ENCODE measurements at regions not wholly inside any gene's neighbourhood (a gene's known extent, or its start where the extent isn't known, plus 50 kb on each side); places are given as distances from the start of the nearest gene placed in this dataset.

DNA sequence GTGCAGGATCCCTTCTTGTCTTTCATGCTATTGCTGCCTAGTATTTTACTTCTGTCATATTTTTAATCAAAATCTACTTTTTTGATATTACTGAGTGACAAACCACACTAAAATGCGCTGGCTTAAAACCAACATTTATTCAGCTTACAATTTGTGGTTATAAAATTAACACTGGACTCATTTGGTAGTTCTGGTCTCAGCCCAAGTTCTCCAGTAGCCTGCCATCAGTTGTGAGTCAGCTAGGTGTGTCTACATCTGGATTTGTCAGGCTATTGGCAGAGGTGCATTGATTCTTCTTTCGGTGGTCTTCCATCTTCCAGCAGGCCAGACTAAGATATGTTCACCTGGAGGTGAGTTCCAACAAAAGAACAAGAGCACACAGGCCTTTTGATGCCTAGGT lies 765.1 kb upstream of the FBXO33 start (continued):
- TF ChIP-seq, protein P1, sequence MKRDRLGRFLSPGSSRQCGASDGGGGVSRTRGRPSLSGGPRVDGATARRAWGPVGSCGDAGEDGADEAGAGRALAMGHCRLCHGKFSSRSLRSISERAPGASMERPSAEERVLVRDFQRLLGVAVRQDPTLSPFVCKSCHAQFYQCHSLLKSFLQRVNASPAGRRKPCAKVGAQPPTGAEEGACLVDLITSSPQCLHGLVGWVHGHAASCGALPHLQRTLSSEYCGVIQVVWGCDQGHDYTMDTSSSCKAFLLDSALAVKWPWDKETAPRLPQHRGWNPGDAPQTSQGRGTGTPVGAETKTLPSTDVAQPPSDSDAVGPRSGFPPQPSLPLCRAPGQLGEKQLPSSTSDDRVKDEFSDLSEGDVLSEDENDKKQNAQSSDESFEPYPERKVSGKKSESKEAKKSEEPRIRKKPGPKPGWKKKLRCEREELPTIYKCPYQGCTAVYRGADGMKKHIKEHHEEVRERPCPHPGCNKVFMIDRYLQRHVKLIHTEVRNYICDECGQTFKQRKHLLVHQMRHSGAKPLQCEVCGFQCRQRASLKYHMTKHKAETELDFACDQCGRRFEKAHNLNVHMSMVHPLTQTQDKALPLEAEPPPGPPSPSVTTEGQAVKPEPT (CRISPR knock-in tag; IDR thresholded peaks at IDR 0.05; ENCODE audit: low read depth) = no peak
- TF ChIP-seq ZNF660 (CRISPR knock-in tag; IDR thresholded peaks at IDR 0.05; ENCODE audit: borderline replicate concordance, low read depth) (no peak), JUN (CRISPR knock-in tag; IDR thresholded peaks at IDR 0.05) (no peak), MIXL1 (CRISPR knock-in tag; IDR thresholded peaks at IDR 0.05) (no peak), MXI1 (IDR thresholded peaks at IDR 0.05; ENCODE audit: borderline replicate concordance, low read depth, low read length) (no peak), AGO1 (IDR thresholded peaks at IDR 0.05; ENCODE audit: low read depth, low read length, poor library complexity, severe bottlenecking) (no peak), POLR2A (IDR thresholded peaks at IDR 0.05; ENCODE audit: insufficient read depth in 1 of 2, low read depth in 2 of 2, low read length in 2 of 2) (no peak)
- TF ChIP-seq, protein P2, sequence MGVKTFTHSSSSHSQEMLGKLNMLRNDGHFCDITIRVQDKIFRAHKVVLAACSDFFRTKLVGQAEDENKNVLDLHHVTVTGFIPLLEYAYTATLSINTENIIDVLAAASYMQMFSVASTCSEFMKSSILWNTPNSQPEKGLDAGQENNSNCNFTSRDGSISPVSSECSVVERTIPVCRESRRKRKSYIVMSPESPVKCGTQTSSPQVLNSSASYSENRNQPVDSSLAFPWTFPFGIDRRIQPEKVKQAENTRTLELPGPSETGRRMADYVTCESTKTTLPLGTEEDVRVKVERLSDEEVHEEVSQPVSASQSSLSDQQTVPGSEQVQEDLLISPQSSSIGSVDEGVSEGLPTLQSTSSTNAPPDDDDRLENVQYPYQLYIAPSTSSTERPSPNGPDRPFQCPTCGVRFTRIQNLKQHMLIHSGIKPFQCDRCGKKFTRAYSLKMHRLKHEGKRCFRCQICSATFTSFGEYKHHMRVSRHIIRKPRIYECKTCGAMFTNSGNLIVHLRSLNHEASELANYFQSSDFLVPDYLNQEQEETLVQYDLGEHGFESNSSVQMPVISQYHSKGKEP (CRISPR knock-in tag; IDR thresholded peaks at IDR 0.05) = no peak

DNA sequence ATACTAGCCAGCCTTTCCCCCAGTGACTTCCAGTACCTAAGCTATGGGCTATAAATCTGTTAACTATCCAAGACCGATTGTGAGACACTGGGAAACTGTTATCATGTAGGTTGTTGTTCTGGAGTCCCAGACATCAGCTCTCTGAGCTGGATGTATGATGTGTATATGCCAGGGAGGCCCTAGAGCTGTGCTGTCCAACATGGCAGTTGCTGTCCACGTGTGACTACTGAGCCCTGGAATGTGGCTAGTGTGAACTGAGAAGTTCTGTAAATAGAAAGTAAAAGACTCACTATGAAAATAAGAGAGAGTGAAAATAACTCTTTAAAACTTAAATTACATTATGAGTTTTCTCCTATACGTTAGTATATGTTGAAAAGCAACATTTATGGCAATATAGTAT lies 755.8 kb upstream of the FBXO33 start:
- intact Hi-C loops (cut with micrococcal nuclease; ENCODE audit: unreplicated experiment) (no loop called here), in situ Hi-C loops (cut with HindIII; ENCODE audit: extremely low pct_ligation_motif_present, low pct_unique_long_range_greater_than_20kb) (no loop called here)
- TF ChIP-seq ARNT2 (CRISPR knock-in tag; IDR thresholded peaks at IDR 0.05; ENCODE audit: low read depth) = no peak
- TF ChIP-seq TBX2 (CRISPR knock-in tag; IDR thresholded peaks at IDR 0.05; ENCODE audit: borderline replicate concordance) = no peak
- no peak for TF ChIP-seq IKZF4 (CRISPR knock-in tag; IDR thresholded peaks at IDR 0.05; ENCODE audit: borderline replicate concordance, low read depth, not compliant biosample characterization)
- DNase-seq (ENCODE audit: low spot score) (no peak), ATAC-seq (no peak), FAIRE-seq (no peak)
- Histone ChIP-seq H2AFZ (ENCODE audit: low read length) (no peak overlapping the region), H3K27me3 (ENCODE audit: control insufficient read depth in 1 of 2, insufficient read depth in 2 of 2, low read length in 2 of 2) (no peaks in the 10 kb centered on the region), H3K4me2 (ENCODE audit: low read depth, low read length) (no peak overlapping the region), H3K4me1 (ENCODE audit: insufficient read depth, low read length) (no peaks in the 10 kb centered on the region), H3K9ac (ENCODE audit: insufficient read depth, low read depth, low read length) (no peak overlapping the region), H3K79me2 (ENCODE audit: insufficient read depth, low read length) (no peaks in the 10 kb centered on the region), H3K36me3 (replicated peaks in 1 of 2; ENCODE audit: control insufficient read depth in 1 of 2, insufficient read depth in 2 of 2, low read length in 2 of 2) (no peaks in the 10 kb centered on the region), H3K27ac (ENCODE audit: extremely low read length, insufficient read depth, low read length) (no peak overlapping the region), H4K20me1 (ENCODE audit: insufficient read depth, low read length) (no peaks in the 10 kb centered on the region), H3K9me3 (ENCODE audit: low read length) (peaks cover 71% of the 10 kb centered on the region), H3K4me3 (replicated peaks in 1 of 3; ENCODE audit: insufficient read depth in 1 of 3, low read depth in 2 of 3, low read length in 3 of 3) (no peak overlapping the region)
- CTCF ChIA-PET (ENCODE audit: low intra/inter-chr PET ratio, low total read pairs) = no interaction called here
- 2% methylated on average over 3 of the region's 3 CpGs for WGBS (ENCODE audit: low lambda C conversion rate)
- BruUV-seq (replicated peaks) = no TSS peak
- POLR2A ChIA-PET = no interaction called here

Data from HepG2 (cell line).